Chondrocyte (in vitro differentiated cells): ENCODE measurements at regions not wholly inside any gene's neighbourhood (a gene's known extent, or its start where the extent isn't known, plus 50 kb on each side); places are given as distances from the start of the nearest gene placed in this dataset.

Experiments
- DNase-seq: peaks from one replicate; pipeline ENCODE4 v3.0.0; 2021; ENCODE audit warnings: mixed read lengths, low spot score
- H3K27ac Mint-ChIP-seq: one replicate; pipeline ENCODE4 v1.8.0; 2021; ENCODE audit warnings: mild to moderate bottlenecking, moderate library complexity, mixed read lengths; ENCODE audit not compliant: unreplicated experiment
- H3K27me3 Mint-ChIP-seq: 2 replicates; pipeline ENCODE4 v1.8.0; 2021; ENCODE audit warnings: low read depth, mixed read lengths
- H3K36me3 Mint-ChIP-seq: 2 replicates; pipeline ENCODE4 v1.8.0; 2021; ENCODE audit warnings: low read depth, mixed read lengths
- H3K4me1 Mint-ChIP-seq: 2 replicates; pipeline ENCODE4 v1.8.0; 2021; ENCODE audit warnings: low read depth, mild to moderate bottlenecking, mixed read lengths
- H3K4me3 Mint-ChIP-seq: one replicate; pipeline ENCODE4 v1.8.0; 2021; ENCODE audit warnings: mild to moderate bottlenecking, moderate library complexity, mixed read lengths; ENCODE audit not compliant: unreplicated experiment
- H3K9me3 Mint-ChIP-seq: 2 replicates; pipeline ENCODE4 v1.8.0; 2021; ENCODE audit warnings: low read depth, mixed read lengths
- TF ChIP-seq, protein P1 (sequence below): fragments of 200-600 bp; sonication (generic); IDR thresholded peaks from 2 replicates; pipeline ENCODE4 v1.5.0; 2021; ENCODE audit warnings: antibody characterized with exemption, mild to moderate bottlenecking, moderate library complexity

DNA sequence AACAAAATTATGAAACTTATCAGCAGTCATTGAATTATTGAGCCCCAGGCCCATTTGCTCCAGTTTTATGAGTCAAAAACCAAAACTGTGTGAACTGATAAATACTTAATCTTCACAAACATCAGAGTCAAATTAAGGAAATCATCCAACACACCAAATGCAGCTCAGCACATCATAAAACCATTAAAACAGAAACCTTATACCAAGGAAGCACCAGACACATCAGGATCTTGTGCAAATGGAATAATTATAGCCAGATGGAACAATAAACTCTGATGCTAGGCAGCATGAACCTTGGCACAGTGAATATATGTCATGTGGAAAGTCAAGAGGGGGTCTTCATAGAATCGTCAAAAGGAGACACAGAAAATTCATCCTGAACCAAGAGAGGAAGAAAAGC, 410.7 kb upstream of the API5 start:
- H3K36me3 Mint-ChIP-seq: no peaks in the 10 kb centered on the region
- H3K27me3 Mint-ChIP-seq: no peaks in the 10 kb centered on the region
- TF ChIP-seq, protein P1, sequence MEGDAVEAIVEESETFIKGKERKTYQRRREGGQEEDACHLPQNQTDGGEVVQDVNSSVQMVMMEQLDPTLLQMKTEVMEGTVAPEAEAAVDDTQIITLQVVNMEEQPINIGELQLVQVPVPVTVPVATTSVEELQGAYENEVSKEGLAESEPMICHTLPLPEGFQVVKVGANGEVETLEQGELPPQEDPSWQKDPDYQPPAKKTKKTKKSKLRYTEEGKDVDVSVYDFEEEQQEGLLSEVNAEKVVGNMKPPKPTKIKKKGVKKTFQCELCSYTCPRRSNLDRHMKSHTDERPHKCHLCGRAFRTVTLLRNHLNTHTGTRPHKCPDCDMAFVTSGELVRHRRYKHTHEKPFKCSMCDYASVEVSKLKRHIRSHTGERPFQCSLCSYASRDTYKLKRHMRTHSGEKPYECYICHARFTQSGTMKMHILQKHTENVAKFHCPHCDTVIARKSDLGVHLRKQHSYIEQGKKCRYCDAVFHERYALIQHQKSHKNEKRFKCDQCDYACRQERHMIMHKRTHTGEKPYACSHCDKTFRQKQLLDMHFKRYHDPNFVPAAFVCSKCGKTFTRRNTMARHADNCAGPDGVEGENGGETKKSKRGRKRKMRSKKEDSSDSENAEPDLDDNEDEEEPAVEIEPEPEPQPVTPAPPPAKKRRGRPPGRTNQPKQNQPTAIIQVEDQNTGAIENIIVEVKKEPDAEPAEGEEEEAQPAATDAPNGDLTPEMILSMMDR: no peak
- no peaks in the 10 kb centered on the region for H3K4me1 Mint-ChIP-seq
- no peak overlapping the region for H3K27ac Mint-ChIP-seq
- H3K4me3 Mint-ChIP-seq: no peak overlapping the region
- H3K9me3 Mint-ChIP-seq: peaks cover 21% of the 10 kb centered on the region
- DNase-seq: no peak

DNA sequence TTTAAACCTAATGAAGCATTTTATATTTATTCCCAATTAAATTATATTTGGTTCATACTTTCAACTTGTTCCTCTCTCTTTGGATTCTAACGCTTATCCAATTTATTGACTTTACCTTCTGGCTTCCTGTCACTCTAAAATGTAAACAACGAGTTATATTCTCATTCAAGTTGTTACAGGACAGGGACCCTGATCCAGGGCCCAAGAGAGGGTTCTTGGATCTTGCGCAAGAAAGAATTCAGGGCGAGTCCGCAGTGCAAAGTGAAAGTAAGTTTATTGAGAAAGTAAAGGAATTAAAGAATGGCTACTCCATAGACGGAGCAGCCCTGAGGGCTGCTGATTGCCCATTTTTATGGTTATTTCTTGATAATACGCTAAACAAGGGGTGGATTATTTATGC, 405.6 kb upstream of the API5 start:
- Mint-ChIP-seq H3K27me3 (no peaks in the 10 kb centered on the region), H3K36me3 (no peaks in the 10 kb centered on the region), H3K4me3 (no peak overlapping the region), H3K4me1 (no peaks in the 10 kb centered on the region), H3K27ac (no peak overlapping the region), H3K9me3 (peaks cover 38% of the 10 kb centered on the region)
- DNase-seq: no peak
- TF ChIP-seq, protein P1: no peak

DNA sequence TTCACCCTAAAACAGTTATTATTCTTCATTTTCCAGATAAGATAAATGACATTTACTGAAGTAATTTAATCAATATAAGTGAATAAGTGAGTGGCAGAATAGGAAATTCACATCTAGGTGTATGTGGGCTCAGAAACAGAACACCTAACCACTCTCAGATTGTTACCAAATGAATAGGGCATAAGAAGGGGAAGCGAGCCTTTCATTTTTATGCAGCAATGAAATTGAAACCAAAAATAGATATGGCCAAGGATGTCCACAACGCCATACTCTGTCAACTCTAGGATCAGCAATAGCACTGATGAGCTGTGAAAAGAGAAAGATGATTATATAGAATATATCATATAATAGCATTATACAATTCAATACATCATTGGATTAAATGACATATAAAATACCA, 398.1 kb upstream of the API5 start:
- H3K27me3 Mint-ChIP-seq: no peaks in the 10 kb centered on the region
- no peak overlapping the region for H3K27ac Mint-ChIP-seq
- no peaks in the 10 kb centered on the region for H3K4me1 Mint-ChIP-seq
- DNase-seq: no peak
- H3K36me3 Mint-ChIP-seq: no peaks in the 10 kb centered on the region
- TF ChIP-seq, protein P1: no peak
- H3K4me3 Mint-ChIP-seq: no peak overlapping the region
- peaks cover 38% of the 10 kb centered on the region for H3K9me3 Mint-ChIP-seq

DNA sequence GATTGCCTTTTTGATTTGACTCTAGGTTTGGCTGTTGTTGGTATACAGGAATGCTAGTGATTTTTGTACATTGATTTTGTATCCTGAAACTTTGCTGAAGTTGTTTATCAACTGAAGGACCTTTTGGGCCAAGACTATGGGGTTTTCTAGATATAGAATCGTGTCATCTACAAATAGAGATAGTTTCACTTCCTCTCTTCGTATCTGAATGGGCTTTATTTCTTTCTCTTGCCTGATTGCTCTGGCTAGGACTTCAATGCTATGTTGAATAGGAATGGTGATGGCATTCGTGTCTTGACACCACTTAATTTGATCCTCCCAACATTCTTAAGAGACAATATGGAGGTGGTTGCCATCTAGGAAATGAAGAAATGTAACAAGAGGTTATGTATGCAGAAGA, 388.1 kb upstream of the API5 start:
- DNase-seq: no peak
- Mint-ChIP-seq H3K27me3 (no peaks in the 10 kb centered on the region), H3K4me3 (no peak overlapping the region), H3K9me3 (peaks cover 28% of the 10 kb centered on the region), H3K36me3 (no peaks in the 10 kb centered on the region), H3K27ac (no peak overlapping the region), H3K4me1 (no peaks in the 10 kb centered on the region)
- TF ChIP-seq, protein P1: no peak

DNA sequence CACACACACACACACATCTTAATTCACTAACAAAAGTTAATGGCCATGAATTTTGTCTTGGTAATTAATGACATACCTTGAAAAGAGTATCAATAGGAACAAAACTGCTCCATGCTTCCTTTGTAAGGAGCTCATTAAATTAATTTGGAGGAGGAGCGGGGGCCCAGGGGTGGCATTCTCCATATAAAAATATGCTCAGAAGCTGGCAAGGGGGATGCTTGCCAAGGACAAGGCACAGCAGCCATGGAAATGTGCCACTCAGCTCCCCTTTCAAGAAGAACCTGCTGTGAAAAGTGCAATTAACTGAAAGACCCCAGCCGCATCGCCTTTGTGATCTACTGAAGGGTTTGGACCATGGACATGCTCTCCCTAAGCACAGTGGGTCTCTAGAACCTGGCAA, 385.9 kb upstream of the API5 start:
- TF ChIP-seq, protein P1: no peak
- no peaks in the 10 kb centered on the region for H3K36me3 Mint-ChIP-seq
- H3K27ac Mint-ChIP-seq: no peak overlapping the region
- no peaks in the 10 kb centered on the region for H3K27me3 Mint-ChIP-seq
- no peaks in the 10 kb centered on the region for H3K4me1 Mint-ChIP-seq
- H3K9me3 Mint-ChIP-seq: peaks cover 29% of the 10 kb centered on the region
- no peak for DNase-seq
- no peak overlapping the region for H3K4me3 Mint-ChIP-seq
